Activated CD4-positive, alpha-beta memory T cell treated with anti-CD3 and anti-CD28 coated beads for 36 hours (primary cell): ENCODE measurements at regions not wholly inside any gene's neighbourhood (a gene's known extent, or its start where the extent isn't known, plus 50 kb on each side); places are given as distances from the start of the nearest gene placed in this dataset.

Source experiments
- CTCF ChIA-PET: fragments of 350-600 bp; sonication (Branson Sonifier 250); formaldehyde crosslinking; loops from one replicate; lab custom pipeline; 2021; ENCODE audit warnings: antibody characterized with exemption, inconsistent platforms; lab: Charles Lee
- POLR2A ChIA-PET: fragments of 350-600 bp; sonication (Branson Sonifier 250); formaldehyde crosslinking; loops from one replicate; lab custom pipeline; 2021; ENCODE audit warnings: antibody characterized with exemption; lab: Charles Lee
- DNase-seq: peaks from one replicate; pipeline ENCODE4 v3.0.0-alpha.2; 2020
- H3K27ac Mint-ChIP-seq: one replicate; pipeline ENCODE4 v1.8.0; 2021; ENCODE audit warnings: mixed read lengths
- H3K27me3 Mint-ChIP-seq: one replicate; pipeline ENCODE4 v1.8.0; 2021; ENCODE audit warnings: mixed read lengths
- H3K36me3 Mint-ChIP-seq: one replicate; pipeline ENCODE4 v1.8.0; 2021; ENCODE audit warnings: mixed read lengths
- H3K4me1 Mint-ChIP-seq: one replicate; pipeline ENCODE4 v1.8.0; 2021; ENCODE audit warnings: low read depth, mixed read lengths
- H3K4me3 Mint-ChIP-seq: one replicate; pipeline ENCODE4 v1.8.0; 2021; ENCODE audit warnings: mild to moderate bottlenecking, mixed read lengths
- H3K9me3 Mint-ChIP-seq: one replicate; pipeline ENCODE4 v1.8.0; 2021; ENCODE audit warnings: mixed read lengths
- intact Hi-C: fragments of 100-400 bp; cut with micrococcal nuclease; formaldehyde crosslinking; loops from one replicate; pipeline ENCODE4 v1.15.1; 2023

- H3K9me3 Mint-ChIP-seq = peaks cover 6% of the 10 kb centered on the region
- CTCF ChIA-PET = no interaction called here
- POLR2A ChIA-PET = no interaction called here
- H3K36me3 Mint-ChIP-seq = peaks cover 6% of the 10 kb centered on the region
- intact Hi-C loops = no loop called here
- H3K4me1 Mint-ChIP-seq = peaks cover 31% of the 10 kb centered on the region
- H3K4me3 Mint-ChIP-seq = no peak overlapping the region
- DNase-seq = no peak
- H3K27ac Mint-ChIP-seq = no peak overlapping the region
- H3K27me3 Mint-ChIP-seq = no peaks in the 10 kb centered on the region
These were observed 133.6 kb downstream of the UBE2E3 start for GRCh38 chr2:181114021-181114420.

GRCh38 chr2:181116261-181116660 lies 135.9 kb downstream of the UBE2E3 start:
- DNase-seq = no peak
- Mint-ChIP-seq H3K36me3 (peaks cover 4% of the 10 kb centered on the region), H3K27me3 (no peaks in the 10 kb centered on the region), H3K4me1 (peaks cover 33% of the 10 kb centered on the region), H3K9me3 (peaks cover 6% of the 10 kb centered on the region), H3K27ac (no peak overlapping the region), H3K4me3 (no peak overlapping the region)
- CTCF ChIA-PET = interaction anchor here (1.9 to 2.2 kb wide), 2 partner anchors 10 to 29 kb away, joined by 5 to 11 read pairs; no protein-coding TSS in a partner anchor
- POLR2A ChIA-PET = no interaction called here
- intact Hi-C loops = no loop called here

GRCh38 chr2:181117206-181117925 lies 137.0 kb downstream of the UBE2E3 start:
- POLR2A ChIA-PET = no interaction called here
- no peak overlapping the region for H3K4me3 Mint-ChIP-seq

GRCh38 chr2:181120625-181121024 lies 140.2 kb downstream of the UBE2E3 start:
- POLR2A ChIA-PET = no interaction called here

More at GRCh38 chr2:181117206-181117925, 137.0 kb downstream of the UBE2E3 start:
- CTCF ChIA-PET = interaction anchor here (2.2 kb wide), 1 partner anchor 11 kb away, joined by 11 read pairs; no protein-coding TSS in a partner anchor
- intact Hi-C loops = loop anchor here (1.0 kb wide), 1 partner anchor 9 kb away; no protein-coding TSS in a partner anchor
- Mint-ChIP-seq H3K27me3 (no peaks in the 10 kb centered on the region), H3K9me3 (peaks cover 6% of the 10 kb centered on the region), H3K27ac (no peak overlapping the region), H3K4me1 (peaks cover 37% of the 10 kb centered on the region), H3K36me3 (peaks cover 4% of the 10 kb centered on the region)
- DNase-seq = no peak

GRCh38 chr2:181121996-181122395 lies 141.6 kb downstream of the UBE2E3 start:
- Mint-ChIP-seq H3K4me1 (peaks cover 63% of the 10 kb centered on the region), H3K27me3 (no peaks in the 10 kb centered on the region), H3K4me3 (no peak overlapping the region), H3K27ac (no peak overlapping the region), H3K9me3 (no peaks in the 10 kb centered on the region), H3K36me3 (peaks cover 7% of the 10 kb centered on the region)
- DNase-seq = no peak
- CTCF ChIA-PET = interaction anchor here (1.3 kb wide), 1 partner anchor 336 kb away, joined by 3 read pairs; the partner anchor contains the start of gene ITGA4
- POLR2A ChIA-PET = interaction anchor here (1.2 kb wide), 1 partner anchor 336 kb away, joined by 3 read pairs; no protein-coding TSS in a partner anchor
- intact Hi-C loops = no loop called here

More at GRCh38 chr2:181120625-181121024, 140.2 kb downstream of the UBE2E3 start:
- peaks cover 4% of the 10 kb centered on the region for H3K36me3 Mint-ChIP-seq
- H3K9me3 Mint-ChIP-seq = no peaks in the 10 kb centered on the region
- no peak overlapping the region for H3K4me3 Mint-ChIP-seq
- H3K27ac Mint-ChIP-seq = no peak overlapping the region
- CTCF ChIA-PET = interaction anchor here (1.6 kb wide), 1 partner anchor 16 kb away, joined by 6 read pairs; no protein-coding TSS in a partner anchor
- peaks cover 51% of the 10 kb centered on the region for H3K4me1 Mint-ChIP-seq
- intact Hi-C loops = no loop called here
- DNase-seq = no peak
- H3K27me3 Mint-ChIP-seq = no peaks in the 10 kb centered on the region

GRCh38 chr2:181122601-181123000 lies 142.2 kb downstream of the UBE2E3 start:
- peaks cover 63% of the 10 kb centered on the region for H3K4me1 Mint-ChIP-seq
- ChIA-PET CTCF (interaction anchor here (1.3 kb wide), 1 partner anchor 335 kb away, joined by 3 read pairs; the partner anchor contains the start of gene ITGA4), POLR2A (interaction anchor here (1.2 kb wide), 1 partner anchor 335 kb away, joined by 3 read pairs; no protein-coding TSS in a partner anchor)
- no peak overlapping the region for H3K4me3 Mint-ChIP-seq
- H3K9me3 Mint-ChIP-seq = no peaks in the 10 kb centered on the region
- peak overlapping the region; percentile 31 for H3K27ac Mint-ChIP-seq
- intact Hi-C loops = no loop called here
- no peak for DNase-seq
- peaks cover 7% of the 10 kb centered on the region for H3K36me3 Mint-ChIP-seq
- no peaks in the 10 kb centered on the region for H3K27me3 Mint-ChIP-seq

- H3K4me1 Mint-ChIP-seq = peaks cover 60% of the 10 kb centered on the region
- POLR2A ChIA-PET = interaction anchor here (0.6 to 1.1 kb wide), 4 partner anchors 16 to 333 kb away, joined by 3 to 4 read pairs (median 4); partner anchors contain the start of gene ITGA4
These were observed 143.4 kb downstream of the UBE2E3 start for GRCh38 chr2:181123798-181124231.

GRCh38 chr2:181124497-181124896 lies 144.1 kb downstream of the UBE2E3 start:
- peak overlapping the region; percentile 74 for H3K4me3 Mint-ChIP-seq
- POLR2A ChIA-PET = interaction anchor here (0.7 to 1.4 kb wide), 2 partner anchors 17 to 146 kb away, joined by 3 to 4 read pairs; no protein-coding TSS in a partner anchor
- no peak for DNase-seq

More at GRCh38 chr2:181123798-181124231, 143.4 kb downstream of the UBE2E3 start:
- H3K27me3 Mint-ChIP-seq = no peaks in the 10 kb centered on the region
- CTCF ChIA-PET = interaction anchor here (0.6 to 5.3 kb wide), 3 partner anchors 19 to 399 kb away, joined by 3 to 23 read pairs (median 3); partner anchors contain the start of gene ITGA4
- DNase-seq = peak; percentile 67
- intact Hi-C loops = loop anchor here (1.0 kb wide), 1 partner anchor 17 kb away; no protein-coding TSS in a partner anchor
- H3K36me3 Mint-ChIP-seq = peaks cover 6% of the 10 kb centered on the region
- peak overlapping the region; percentile 92 for H3K27ac Mint-ChIP-seq
- peak overlapping the region; percentile 74 for H3K4me3 Mint-ChIP-seq
- peaks cover 2% of the 10 kb centered on the region for H3K9me3 Mint-ChIP-seq

GRCh38 chr2:181125359-181125758 lies 145.0 kb downstream of the UBE2E3 start:
- ChIA-PET POLR2A (interaction anchor here (0.7 to 1.4 kb wide), 5 partner anchors 18 to 332 kb away, joined by 3 to 5 read pairs (median 4); partner anchors contain the start of gene ITGA4), CTCF (interaction anchor here (0.7 to 5.3 kb wide), 6 partner anchors 19 to 341 kb away, joined by 3 to 23 read pairs (median 4); partner anchors contain the start of gene ITGA4)
- intact Hi-C loops = loop anchor here (1.0 kb wide), 1 partner anchor 180 kb away; no protein-coding TSS in a partner anchor
- H3K4me1 Mint-ChIP-seq = peaks cover 65% of the 10 kb centered on the region
- no peaks in the 10 kb centered on the region for H3K27me3 Mint-ChIP-seq
- peak overlapping the region; percentile 75 for H3K4me3 Mint-ChIP-seq
- DNase-seq = no peak
- peaks cover 2% of the 10 kb centered on the region for H3K9me3 Mint-ChIP-seq
- H3K36me3 Mint-ChIP-seq = peaks cover 9% of the 10 kb centered on the region
- peak overlapping the region; percentile 92 for H3K27ac Mint-ChIP-seq

More at GRCh38 chr2:181124497-181124896, 144.1 kb downstream of the UBE2E3 start:
- intact Hi-C loops = no loop called here
- Mint-ChIP-seq H3K4me1 (peaks cover 61% of the 10 kb centered on the region), H3K27me3 (no peaks in the 10 kb centered on the region), H3K9me3 (peaks cover 2% of the 10 kb centered on the region), H3K36me3 (peaks cover 7% of the 10 kb centered on the region), H3K27ac (peak overlapping the region; percentile 92)
- CTCF ChIA-PET = interaction anchor here (1.0 to 5.3 kb wide), 4 partner anchors 20 to 342 kb away, joined by 3 to 23 read pairs (median 4); partner anchors contain the start of gene ITGA4

- intact Hi-C loops = no loop called here
- POLR2A ChIA-PET = interaction anchor here (0.8 to 2.6 kb wide), 4 partner anchors 15 to 331 kb away, joined by 4 to 8 read pairs (median 5); partner anchors contain the start of gene ITGA4
- peak; percentile 30 for DNase-seq
- Mint-ChIP-seq H3K36me3 (peaks cover 7% of the 10 kb centered on the region), H3K9me3 (peaks cover 2% of the 10 kb centered on the region), H3K27ac (peak overlapping the region; percentile 92), H3K4me3 (peak overlapping the region; percentile 75), H3K4me1 (peaks cover 66% of the 10 kb centered on the region), H3K27me3 (no peaks in the 10 kb centered on the region)
- CTCF ChIA-PET = interaction anchor here (2.0 to 5.3 kb wide), 4 partner anchors 15 to 331 kb away, joined by 6 to 23 read pairs (median 7); partner anchors contain the start of gene ITGA4
These were observed 146.0 kb downstream of the UBE2E3 start for GRCh38 chr2:181126311-181126868.

GRCh38 chr2:181128199-181128598 lies 147.8 kb downstream of the UBE2E3 start:
- no peak for DNase-seq
- Mint-ChIP-seq H3K9me3 (peaks cover 2% of the 10 kb centered on the region), H3K4me1 (peaks cover 69% of the 10 kb centered on the region), H3K27ac (peak overlapping the region; percentile 82), H3K4me3 (peak overlapping the region; percentile 22), H3K27me3 (no peaks in the 10 kb centered on the region), H3K36me3 (peaks cover 8% of the 10 kb centered on the region)
- POLR2A ChIA-PET = interaction anchor here (0.7 to 2.6 kb wide), 4 partner anchors 13 to 176 kb away, joined by 3 to 8 read pairs (median 4); partner anchors contain the start of gene UBE2E3
- CTCF ChIA-PET = interaction anchor here (2.2 to 5.3 kb wide), 3 partner anchors 13 to 329 kb away, joined by 6 to 23 read pairs (median 8); partner anchors contain the start of gene ITGA4
- intact Hi-C loops = loop anchor here (1.0 to 2.0 kb wide), 4 partner anchors 14 to 97 kb away; no protein-coding TSS in a partner anchor
